GM21381 (cell line): ENCODE measurements at regions not wholly inside any gene's neighbourhood (a gene's known extent, or its start where the extent isn't known, plus 50 kb on each side); places are given as distances from the start of the nearest gene placed in this dataset.
"Not testable (repeated sequence)": the region's sequence is repeated elsewhere in the genome, so short reads cannot be mapped to it uniquely, and the experiment has no call there.

Source experiments
- ATAC-seq: cut with Tn5 transposase; IDR thresholded peaks from one replicate; pipeline ENCODE4 v1.9.1; 2021; ENCODE audit warnings: mild to moderate bottlenecking, moderate library complexity; ENCODE audit not compliant: unreplicated experiment

GRCh38 chr17:21514567-21514966, 138.4 kb downstream of the KCNJ12 start:
- not testable (repeated sequence) for ATAC-seq

- no peak for ATAC-seq
Observed at GRCh38 chr17:21517538-21518293, 141.6 kb downstream of the KCNJ12 start.

DNA sequence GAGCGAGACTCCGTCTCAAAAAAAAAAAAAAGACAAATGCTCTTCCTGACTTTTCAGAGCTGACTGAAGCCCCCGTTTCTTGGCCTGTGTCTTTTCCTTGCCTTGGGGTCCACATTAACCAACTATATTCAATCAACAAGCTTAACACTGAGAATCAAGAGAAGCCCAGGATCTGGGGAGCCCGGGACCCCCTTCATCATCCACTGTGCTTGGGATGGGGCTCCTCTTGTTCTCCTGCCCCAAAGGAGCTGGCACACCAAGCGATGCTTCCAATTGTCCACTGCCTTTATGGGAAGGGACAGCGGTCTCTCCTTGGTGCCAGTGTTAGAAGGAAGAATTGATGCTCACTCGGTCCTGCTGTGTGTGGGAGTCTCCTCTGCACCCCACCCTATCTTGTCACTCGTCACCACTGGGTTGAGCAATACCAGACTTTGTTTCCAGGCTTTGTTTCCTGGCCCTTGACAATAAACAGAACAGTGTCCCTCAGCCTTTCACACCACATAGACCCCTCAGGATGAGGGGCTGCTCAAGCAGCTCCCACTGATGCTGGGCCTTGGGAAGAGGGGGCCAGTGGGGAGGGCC, 146.7 kb downstream of the KCNJ12 start:
- ATAC-seq = no peak

GRCh38 chr17:21523497-21524210, 147.5 kb downstream of the KCNJ12 start:
- no peak for ATAC-seq

DNA sequence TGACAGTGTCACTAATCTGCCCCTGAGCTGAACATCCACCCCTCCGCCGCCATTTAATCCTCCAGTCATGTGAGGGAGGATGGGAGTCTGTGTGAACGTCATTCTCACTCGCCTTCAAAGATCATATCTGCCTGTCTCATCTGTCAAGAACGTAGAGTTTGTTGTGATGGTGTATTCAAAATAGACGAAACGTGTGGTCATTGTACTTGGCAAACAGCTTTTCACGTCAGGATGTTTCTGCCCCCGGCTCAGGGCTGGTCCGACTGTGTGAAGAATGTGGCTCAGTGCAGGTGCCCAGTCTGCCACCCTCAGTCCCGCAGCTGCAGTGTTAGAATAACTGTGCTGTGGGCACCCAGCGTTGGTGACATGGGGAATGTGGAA, 148.0 kb downstream of the KCNJ12 start:
- ATAC-seq = no peak

- ATAC-seq = no peak
Observed at GRCh38 chr17:21525464-21526130, 149.4 kb downstream of the KCNJ12 start.

- no peak for ATAC-seq
Observed at GRCh38 chr17:21528031-21528695, 152.0 kb downstream of the KCNJ12 start.

- no peak for ATAC-seq
Observed at GRCh38 chr17:21530311-21530710, 154.2 kb downstream of the KCNJ12 start.

GRCh38 chr17:21530841-21531240, 154.7 kb downstream of the KCNJ12 start:
- no peak for ATAC-seq

DNA sequence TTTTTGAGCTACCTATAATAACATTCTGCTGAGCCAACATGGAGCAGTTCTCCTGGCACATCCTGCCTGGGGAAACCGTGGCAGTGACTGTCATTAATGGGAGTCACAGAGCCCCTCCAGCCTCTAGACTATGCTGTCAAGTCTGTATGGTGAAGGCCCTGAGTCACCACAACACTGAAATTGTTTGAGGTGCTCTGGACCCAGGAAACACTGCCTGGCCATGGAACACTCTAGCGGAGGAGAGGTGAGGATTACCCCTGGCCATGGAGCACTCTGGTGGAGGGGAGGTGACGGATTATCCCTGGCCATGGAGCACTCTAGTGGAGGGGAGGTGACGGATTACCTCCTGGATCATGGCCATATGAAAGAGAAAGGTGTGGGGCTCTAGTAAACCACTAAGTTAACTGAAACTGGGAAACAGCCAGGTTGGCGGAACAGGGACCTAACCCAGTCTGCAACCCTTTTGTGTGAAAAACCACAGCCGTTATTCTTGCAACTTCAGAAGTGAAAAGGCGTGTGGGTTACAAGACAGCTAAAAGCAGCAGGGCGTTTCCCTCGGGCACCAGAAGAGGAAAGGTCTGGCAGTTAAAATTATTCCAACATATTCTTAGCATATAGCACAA, 156.7 kb downstream of the KCNJ12 start:
- no peak for ATAC-seq

- no peak for ATAC-seq
Observed at GRCh38 chr17:21535686-21536375, 156.5 kb upstream of the KCNJ18 start.

DNA sequence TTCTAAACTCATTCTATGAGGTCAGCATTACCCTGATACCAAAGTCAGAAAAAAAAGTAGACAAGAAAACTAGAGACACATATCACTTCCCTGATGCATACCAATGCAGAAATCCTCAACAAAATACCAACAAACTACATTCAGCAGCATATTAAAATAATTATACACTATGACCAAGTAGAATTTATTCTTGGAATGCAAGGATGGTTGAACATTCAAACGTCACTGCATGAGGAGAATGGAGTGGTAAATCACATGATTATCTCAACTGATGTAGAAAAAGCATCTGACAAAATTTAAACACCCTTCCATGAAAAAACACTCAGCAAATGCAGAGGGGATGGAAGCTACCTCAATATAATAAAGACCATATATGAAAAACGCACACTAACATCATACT, 155.0 kb upstream of the KCNJ18 start:
- no peak for ATAC-seq

GRCh38 chr17:21538615-21539014, 153.7 kb upstream of the KCNJ18 start:
- no peak for ATAC-seq

GRCh38 chr17:21539146-21539545, 153.2 kb upstream of the KCNJ18 start:
- no peak for ATAC-seq

DNA sequence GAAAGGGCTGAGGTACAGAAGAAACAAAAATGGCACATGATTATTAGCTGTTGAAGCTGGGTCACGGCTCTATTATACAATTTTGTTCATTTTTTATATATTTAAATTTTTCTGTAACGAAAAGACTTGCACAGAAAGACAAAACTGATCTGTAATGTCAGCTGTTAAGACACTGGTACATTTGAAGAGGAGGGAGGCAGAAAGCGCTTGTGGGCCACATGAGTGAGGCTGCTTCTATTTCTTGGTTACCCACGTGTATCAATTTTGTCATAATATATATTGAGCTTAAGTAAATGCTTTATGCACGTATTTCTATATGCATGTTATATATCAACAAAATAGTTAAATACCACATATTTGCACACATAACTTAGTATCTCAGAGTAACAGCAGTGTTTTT, 151.8 kb upstream of the KCNJ18 start:
- ATAC-seq = no peak

DNA sequence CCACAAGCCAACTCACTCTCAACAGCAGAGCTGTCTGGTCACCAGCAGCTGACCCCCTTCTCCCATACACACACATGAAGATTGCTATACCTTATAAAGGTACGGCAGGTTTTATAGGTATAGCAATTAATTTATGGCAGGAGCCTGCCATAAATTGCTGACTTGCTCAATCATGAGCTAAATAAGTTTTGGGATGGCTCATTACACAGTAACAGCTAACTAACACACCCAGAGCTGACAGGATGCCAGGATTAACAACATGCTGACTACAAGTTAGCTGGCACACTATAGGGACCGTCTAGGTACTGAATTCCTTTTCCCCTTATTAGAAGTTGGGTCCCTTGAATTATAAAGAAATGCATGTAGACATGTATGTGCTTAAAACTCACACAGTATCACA, 150.3 kb upstream of the KCNJ18 start:
- ATAC-seq = no peak

DNA sequence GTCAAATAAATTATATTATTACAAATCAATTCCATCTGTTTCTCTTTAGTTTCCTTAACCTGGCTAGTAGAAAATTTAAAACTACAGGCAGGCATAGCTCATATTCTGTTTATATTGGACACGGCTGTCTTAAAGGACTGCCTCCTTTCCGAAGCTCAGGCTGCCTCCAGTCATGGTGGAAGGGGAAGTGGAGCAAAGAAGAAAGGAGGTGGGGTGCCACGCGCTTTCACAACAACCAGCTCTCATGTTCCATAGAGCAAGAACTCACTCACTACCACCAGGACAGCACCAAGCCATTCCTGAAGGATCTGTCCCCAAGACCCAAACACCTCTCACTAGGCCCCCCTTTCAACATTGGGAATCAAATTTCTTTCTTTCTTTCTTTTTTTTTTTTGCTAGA, 149.3 kb upstream of the KCNJ18 start:
- no peak for ATAC-seq

GRCh38 chr17:21545064-21545463, 147.3 kb upstream of the KCNJ18 start:
- no peak for ATAC-seq

DNA sequence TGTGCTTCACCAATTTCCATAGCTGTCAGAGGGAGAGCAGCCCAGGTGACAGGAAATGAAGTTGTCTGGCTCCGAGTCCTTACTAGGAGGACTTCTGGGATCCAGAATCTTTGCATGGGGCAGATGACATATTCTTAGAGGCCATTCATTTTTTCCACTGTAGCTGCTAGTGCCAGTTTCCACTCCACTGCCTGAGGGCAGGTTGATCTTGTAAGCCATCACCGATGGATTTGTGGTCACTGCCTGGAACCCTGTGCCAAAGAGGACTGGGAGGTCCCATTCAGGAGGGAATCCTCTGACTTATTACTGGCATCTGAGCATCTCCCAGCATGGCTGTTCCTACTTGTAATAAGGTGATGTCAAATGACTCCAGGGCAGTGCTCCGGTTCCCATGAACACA, 144.1 kb upstream of the KCNJ18 start:
- no peak for ATAC-seq

DNA sequence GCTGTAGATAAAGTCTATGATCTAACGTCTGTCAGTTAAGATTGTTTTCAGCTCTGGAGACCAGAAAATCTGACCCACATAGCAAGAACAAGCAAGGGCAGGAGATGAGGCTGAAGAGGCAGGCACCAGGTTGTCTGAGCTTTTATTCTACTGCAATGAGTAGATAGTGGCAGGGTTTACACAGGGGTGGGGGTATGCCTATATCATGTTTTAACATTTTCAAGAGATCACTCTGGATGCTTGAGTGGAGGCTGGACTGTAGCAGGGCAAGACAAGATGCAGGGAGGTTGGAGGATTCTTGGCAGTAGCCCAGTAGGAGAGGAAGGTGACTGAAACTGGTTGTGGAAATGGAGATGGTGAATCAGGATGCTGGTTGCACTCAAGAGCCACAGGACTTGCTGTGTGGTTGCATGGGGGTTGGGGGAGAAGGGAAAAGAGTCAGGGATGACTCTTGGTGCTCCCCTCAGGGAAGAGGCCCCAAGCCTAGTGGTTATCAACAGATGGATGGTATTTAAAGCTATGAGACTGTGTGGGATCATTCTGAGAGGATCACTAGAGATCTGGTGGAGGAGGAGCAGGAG, 143.1 kb upstream of the KCNJ18 start:
- no peak for ATAC-seq
